ENCODE measurements at regions not wholly inside any gene's neighbourhood (a gene's known extent, or its start where the extent isn't known, plus 50 kb on each side); places are given as distances from the start of the nearest gene placed in this dataset.

DNA sequence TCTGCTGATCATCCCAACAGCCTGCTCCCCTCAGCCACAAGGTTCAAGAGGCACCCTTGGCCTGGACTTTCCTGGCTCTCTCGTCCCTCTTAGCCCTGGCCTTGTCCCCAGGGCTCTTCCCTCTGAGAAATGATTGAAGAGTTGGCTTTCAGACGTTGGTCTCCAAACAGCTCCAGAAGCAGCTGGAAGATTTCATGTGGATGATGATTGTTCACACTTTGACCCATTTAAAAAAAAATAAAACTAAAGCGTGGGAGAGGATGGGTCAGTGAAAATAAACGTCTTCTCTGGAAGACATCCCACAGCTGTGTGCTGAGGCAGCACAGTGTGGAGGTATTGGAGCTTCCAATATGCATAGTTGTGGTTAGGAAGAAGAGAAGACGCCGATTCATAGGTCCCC, 54.7 kb upstream of the CDH11 start:
- WGBS, result 67% methylated on average over 6 of the region's 6 CpGs
- Histone ChIP-seq H3K36me3 (ENCODE audit: control insufficient read depth in 2 of 2, insufficient read depth in 2 of 2, low read length in 1 of 2) (no peaks in the 10 kb centered on the region), H3K4me1 (ENCODE audit: control insufficient read depth in 2 of 2, insufficient read depth in 2 of 2, low read length in 2 of 2) (no peaks in the 10 kb centered on the region), H3K9me3 (ENCODE audit: control insufficient read depth in 2 of 2, insufficient read depth in 1 of 2, low read length in 1 of 2) (no peaks in the 10 kb centered on the region), H3K27me3 (ENCODE audit: control insufficient read depth in 2 of 2, insufficient read depth in 1 of 2, low read length in 1 of 2) (no peaks in the 10 kb centered on the region), H3K27ac (ENCODE audit: low read depth in 1 of 2, low read length in 1 of 2) (no peak overlapping the region), H3K4me3 (ENCODE audit: low read length in 2 of 2) (no peak overlapping the region)
- DNase-seq (ENCODE audit: low read depth in 6 of 9, low spot score in 9 of 9), result no peak

DNA sequence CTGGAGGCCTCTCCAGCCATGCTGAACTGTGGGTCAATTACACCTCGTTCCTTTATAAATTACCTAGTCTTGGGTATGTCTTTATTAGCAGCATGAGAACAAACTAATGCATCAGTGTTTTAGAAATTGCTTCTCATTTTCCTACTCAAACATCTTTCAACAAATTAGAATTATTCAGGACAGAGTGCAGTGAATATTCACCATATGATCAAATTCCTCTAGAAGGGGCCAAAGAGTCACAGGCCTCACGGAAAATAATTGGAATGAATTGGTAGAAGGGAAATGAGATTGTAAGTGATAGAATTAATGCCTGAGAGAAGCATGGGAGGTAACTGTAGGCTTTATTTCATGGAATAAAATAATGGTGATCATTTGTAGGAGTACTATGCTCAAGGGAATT, 50.5 kb upstream of the CDH11 start:
- Histone ChIP-seq H3K27ac (ENCODE audit: low read depth in 1 of 2, low read length in 1 of 2) (no peak overlapping the region), H3K27me3 (ENCODE audit: control insufficient read depth in 2 of 2, insufficient read depth in 1 of 2, low read length in 1 of 2) (no peaks in the 10 kb centered on the region), H3K36me3 (ENCODE audit: control insufficient read depth in 2 of 2, insufficient read depth in 2 of 2, low read length in 1 of 2) (no peaks in the 10 kb centered on the region), H3K4me1 (ENCODE audit: control insufficient read depth in 2 of 2, insufficient read depth in 2 of 2, low read length in 2 of 2) (no peaks in the 10 kb centered on the region), H3K4me3 (ENCODE audit: low read length in 2 of 2) (no peak overlapping the region), H3K9me3 (ENCODE audit: control insufficient read depth in 2 of 2, insufficient read depth in 1 of 2, low read length in 1 of 2) (no peaks in the 10 kb centered on the region)
- WGBS, result 86% methylated on average over 2 of the region's 2 CpGs
- DNase-seq (ENCODE audit: low read depth in 6 of 9, low spot score in 9 of 9), result no peak
